ENCODE measurements at regions not wholly inside any gene's neighbourhood (a gene's known extent, or its start where the extent isn't known, plus 50 kb on each side); places are given as distances from the start of the nearest gene placed in this dataset.

DNA sequence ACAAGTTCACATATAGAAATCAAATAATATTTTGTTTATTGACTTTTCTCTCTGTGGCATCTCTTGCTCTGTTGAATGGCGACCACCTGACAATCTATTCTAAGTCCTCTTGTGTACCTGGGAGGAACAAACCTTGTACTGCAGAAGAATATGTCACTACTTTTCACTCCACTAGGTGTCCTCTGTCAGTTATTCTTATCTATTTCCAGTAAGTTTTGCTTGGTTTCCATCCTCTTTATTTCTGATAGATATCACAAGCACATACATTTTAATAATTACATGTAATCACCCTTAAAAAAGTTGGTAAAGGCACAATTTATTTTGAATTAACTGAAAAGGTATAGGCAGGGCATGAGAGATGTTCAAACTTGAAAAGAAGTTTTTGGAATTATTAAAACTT is 238.4 kb downstream of the SNCA start:
- H3K4me1 Mint-ChIP-seq: no peaks in the 10 kb centered on the region
- TF ChIP-seq, protein P1, sequence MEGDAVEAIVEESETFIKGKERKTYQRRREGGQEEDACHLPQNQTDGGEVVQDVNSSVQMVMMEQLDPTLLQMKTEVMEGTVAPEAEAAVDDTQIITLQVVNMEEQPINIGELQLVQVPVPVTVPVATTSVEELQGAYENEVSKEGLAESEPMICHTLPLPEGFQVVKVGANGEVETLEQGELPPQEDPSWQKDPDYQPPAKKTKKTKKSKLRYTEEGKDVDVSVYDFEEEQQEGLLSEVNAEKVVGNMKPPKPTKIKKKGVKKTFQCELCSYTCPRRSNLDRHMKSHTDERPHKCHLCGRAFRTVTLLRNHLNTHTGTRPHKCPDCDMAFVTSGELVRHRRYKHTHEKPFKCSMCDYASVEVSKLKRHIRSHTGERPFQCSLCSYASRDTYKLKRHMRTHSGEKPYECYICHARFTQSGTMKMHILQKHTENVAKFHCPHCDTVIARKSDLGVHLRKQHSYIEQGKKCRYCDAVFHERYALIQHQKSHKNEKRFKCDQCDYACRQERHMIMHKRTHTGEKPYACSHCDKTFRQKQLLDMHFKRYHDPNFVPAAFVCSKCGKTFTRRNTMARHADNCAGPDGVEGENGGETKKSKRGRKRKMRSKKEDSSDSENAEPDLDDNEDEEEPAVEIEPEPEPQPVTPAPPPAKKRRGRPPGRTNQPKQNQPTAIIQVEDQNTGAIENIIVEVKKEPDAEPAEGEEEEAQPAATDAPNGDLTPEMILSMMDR (IDR thresholded peaks at IDR 0.05): peak; percentile 53
- no peak for TF ChIP-seq EZH2 (IDR thresholded peaks at IDR 0.05)
- Histone ChIP-seq H3K4me3 (no peak overlapping the region), H3K4me2 (no peak overlapping the region), H3K9ac (no peak overlapping the region), H3K27me3 (peaks cover 49% of the 10 kb centered on the region), H3K9me3 (ENCODE audit: low read depth) (no peaks in the 10 kb centered on the region), H3K27ac (no peak overlapping the region), H4K20me1 (ENCODE audit: low read depth) (no peaks in the 10 kb centered on the region), H3F3A (ENCODE audit: low read depth) (no peaks in the 10 kb centered on the region), H2AFZ (replicated peaks) (no peak overlapping the region), H3K4me1 (no peaks in the 10 kb centered on the region), H3K36me3 (no peaks in the 10 kb centered on the region), H3K79me2 (ENCODE audit: low read depth) (no peaks in the 10 kb centered on the region)
- H3K36me3 Mint-ChIP-seq: no peaks in the 10 kb centered on the region
- peaks cover 3% of the 10 kb centered on the region for H3K27me3 Mint-ChIP-seq (ENCODE audit: insufficient read depth, low read depth)
- H3K4me3 Mint-ChIP-seq: no peak overlapping the region
- no peak overlapping the region for H3K27ac Mint-ChIP-seq
- peak; percentile 7 for DNase-seq (ENCODE audit: low spot score)
- H3K9me3 Mint-ChIP-seq: peaks cover under 1% of the 10 kb centered on the region

DNA sequence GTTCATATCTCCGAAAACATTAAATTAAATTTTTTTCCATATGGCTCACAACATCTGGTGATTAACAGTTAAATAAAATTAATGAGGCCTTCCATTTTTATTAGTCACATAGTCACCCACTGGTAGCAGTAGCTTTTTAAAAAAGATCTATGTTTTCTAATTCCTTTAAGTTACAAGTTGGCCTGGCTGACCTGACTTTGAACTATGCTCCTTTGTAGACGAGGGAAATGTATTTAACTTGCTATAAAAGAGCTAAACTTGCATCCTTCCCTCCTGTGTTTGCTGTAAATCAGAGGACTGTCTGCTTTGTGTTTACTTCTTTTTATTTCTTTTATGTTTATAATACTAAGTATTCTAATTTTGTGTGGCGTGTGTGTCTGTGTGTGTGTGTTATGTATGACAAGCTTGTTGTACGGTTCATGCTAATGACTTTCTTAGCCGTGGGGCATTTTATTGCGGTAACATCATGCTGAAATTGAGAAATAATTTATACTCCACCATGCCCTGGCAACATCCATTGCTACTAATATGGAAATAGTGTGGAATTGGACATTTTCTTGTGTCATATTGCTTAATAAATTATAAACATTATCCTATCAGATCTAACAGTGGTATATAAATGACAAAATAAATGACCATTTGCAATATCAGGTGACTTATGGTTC is 241.7 kb downstream of the SNCA start:
- Histone ChIP-seq H3K4me3 (no peak overlapping the region), H3F3A (ENCODE audit: low read depth) (no peaks in the 10 kb centered on the region), H3K79me2 (ENCODE audit: low read depth) (no peaks in the 10 kb centered on the region), H3K4me1 (no peaks in the 10 kb centered on the region), H3K4me2 (no peak overlapping the region), H3K9ac (no peak overlapping the region), H3K36me3 (no peaks in the 10 kb centered on the region), H3K9me3 (ENCODE audit: low read depth) (no peaks in the 10 kb centered on the region), H2AFZ (replicated peaks) (no peak overlapping the region), H3K27me3 (peaks cover 83% of the 10 kb centered on the region), H4K20me1 (ENCODE audit: low read depth) (no peaks in the 10 kb centered on the region), H3K27ac (no peak overlapping the region)
- Mint-ChIP-seq H3K36me3 (no peaks in the 10 kb centered on the region), H3K27ac (no peak overlapping the region), H3K4me3 (no peak overlapping the region), H3K4me1 (peaks cover 4% of the 10 kb centered on the region), H3K27me3 (ENCODE audit: insufficient read depth, low read depth) (peaks cover under 1% of the 10 kb centered on the region), H3K9me3 (peaks cover 4% of the 10 kb centered on the region)
- TF ChIP-seq EZH2 (IDR thresholded peaks at IDR 0.05) (no peak), EZH2phosphoT487 (IDR thresholded peaks at IDR 0.05) (no peak)
- TF ChIP-seq, protein P1 (IDR thresholded peaks at IDR 0.05): no peak
- DNase-seq (ENCODE audit: low spot score): no peak

DNA sequence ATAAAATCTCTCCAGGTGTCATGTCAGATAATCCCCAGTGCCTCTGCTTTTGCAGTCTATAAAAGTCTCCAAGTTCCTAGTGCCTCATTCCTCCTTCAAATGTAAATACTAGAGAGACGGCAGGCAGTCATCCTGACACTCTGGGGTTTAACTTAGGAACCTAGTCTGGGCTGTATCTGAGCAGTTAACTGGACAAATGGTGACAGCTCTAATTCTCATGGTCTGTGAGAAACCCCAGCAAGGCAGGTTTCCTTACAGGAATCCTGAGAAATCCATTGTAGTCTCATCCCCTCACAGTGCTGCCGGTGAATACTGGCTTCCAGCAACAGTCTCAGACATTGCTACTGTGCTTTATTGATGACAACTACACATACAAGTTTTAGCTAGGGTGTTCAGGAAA is 246.8 kb downstream of the SNCA start:
- Mint-ChIP-seq H3K36me3 (no peaks in the 10 kb centered on the region), H3K4me3 (no peak overlapping the region), H3K9me3 (peaks cover 4% of the 10 kb centered on the region), H3K27me3 (ENCODE audit: insufficient read depth, low read depth) (no peaks in the 10 kb centered on the region), H3K27ac (no peak overlapping the region), H3K4me1 (peaks cover 29% of the 10 kb centered on the region)
- no peaks in the 10 kb centered on the region for H3K9me3 ChIP-seq (ENCODE audit: low read depth)
- H3K4me1 ChIP-seq: no peaks in the 10 kb centered on the region
- H3K27ac ChIP-seq: no peak overlapping the region
- H3K79me2 ChIP-seq (ENCODE audit: low read depth): no peaks in the 10 kb centered on the region
- no peaks in the 10 kb centered on the region for H3F3A ChIP-seq (ENCODE audit: low read depth)
- no peak for TF ChIP-seq EZH2phosphoT487 (IDR thresholded peaks at IDR 0.05)
- no peak for TF ChIP-seq EZH2 (IDR thresholded peaks at IDR 0.05)
- TF ChIP-seq, protein P1 (IDR thresholded peaks at IDR 0.05): no peak
- H3K9ac ChIP-seq: no peak overlapping the region
- no peaks in the 10 kb centered on the region for H4K20me1 ChIP-seq (ENCODE audit: low read depth)
- no peak overlapping the region for H3K4me3 ChIP-seq
- no peak overlapping the region for H2AFZ ChIP-seq (replicated peaks)
- DNase-seq (ENCODE audit: low spot score): peak; percentile 42
- H3K27me3 ChIP-seq: peaks cover 100% of the 10 kb centered on the region
- H3K36me3 ChIP-seq: no peaks in the 10 kb centered on the region
- no peak overlapping the region for H3K4me2 ChIP-seq

Data from neural progenitor cell (in vitro differentiated cells).